ENCODE measurements at regions not wholly inside any gene's neighbourhood (a gene's known extent, or its start where the extent isn't known, plus 50 kb on each side); places are given as distances from the start of the nearest gene placed in this dataset.

DNA sequence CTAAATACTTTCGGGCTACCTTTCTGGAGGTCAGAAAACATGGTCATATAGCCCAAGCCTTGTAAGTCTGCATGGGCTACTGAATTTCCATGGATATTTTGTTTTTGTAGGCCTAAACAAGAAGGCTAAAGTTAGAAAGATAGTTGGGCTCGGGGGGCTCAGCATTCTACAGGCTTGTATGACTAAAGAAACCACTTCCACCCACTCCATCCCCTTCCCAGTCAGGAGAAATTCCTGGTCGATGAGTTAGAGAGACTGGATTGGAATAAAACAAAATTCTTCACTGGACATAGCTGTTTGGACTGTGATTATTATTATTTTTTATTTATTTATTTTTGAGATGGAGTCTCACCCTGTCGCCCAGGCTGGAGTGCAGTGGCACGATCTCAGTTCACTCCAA, 539.4 kb upstream of the TNP1 start:
- no peak for TF ChIP-seq POLR2A (IDR thresholded peaks at IDR 0.05; ENCODE audit: low read length)
- TF ChIP-seq GATA1 (IDR thresholded peaks at IDR 0.05; ENCODE audit: low read depth, low read length) = no peak
